Ramos (cell line): ENCODE measurements at regions not wholly inside any gene's neighbourhood (a gene's known extent, or its start where the extent isn't known, plus 50 kb on each side); places are given as distances from the start of the nearest gene placed in this dataset.

ENCODE experiments used
- in situ Hi-C: fragments of 300-500 bp; cut with MboI; formaldehyde crosslinking; loops from one replicate; pipeline ENCODE4 v1.14.3; 2022; ENCODE audit warnings: low sequenced_read_pairs; ENCODE audit not compliant: unreplicated experiment

DNA sequence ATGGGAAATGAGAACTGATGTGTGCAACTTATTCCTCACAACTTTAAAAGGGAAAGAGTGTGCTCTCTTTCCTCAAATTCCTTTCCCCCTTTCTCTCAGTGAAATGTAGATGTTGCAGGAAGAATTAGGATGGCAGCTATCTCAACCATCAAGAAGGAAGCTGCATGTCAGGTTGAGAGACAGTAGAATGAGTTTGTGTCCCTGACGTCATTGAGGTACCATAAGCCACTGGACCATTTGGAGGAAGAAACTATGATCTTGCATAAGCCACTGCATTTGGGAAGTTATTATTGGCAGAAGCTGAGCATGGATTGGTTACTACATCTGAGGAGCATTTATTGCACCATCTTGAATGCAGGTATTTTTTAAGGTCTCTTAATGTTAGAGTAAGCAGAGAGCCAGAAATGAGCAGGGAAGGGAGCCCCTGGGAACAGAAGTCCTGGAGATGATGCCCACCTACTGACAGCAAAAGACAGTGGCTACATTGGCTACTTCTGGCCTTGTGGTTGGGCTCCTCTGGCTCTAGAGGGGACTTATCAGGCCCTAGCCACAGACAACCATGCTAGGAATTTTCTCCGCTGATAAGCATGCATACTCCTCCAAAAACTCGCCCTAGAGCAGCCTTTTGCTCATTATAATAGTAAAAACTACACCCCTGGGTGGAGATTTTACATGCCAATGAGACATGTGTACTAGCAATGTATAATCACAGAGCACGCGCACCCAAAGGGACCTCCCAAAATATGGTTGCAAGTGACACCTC is 249.0 kb upstream of the SALL1 start:
- in situ Hi-C loops = no loop called here

DNA sequence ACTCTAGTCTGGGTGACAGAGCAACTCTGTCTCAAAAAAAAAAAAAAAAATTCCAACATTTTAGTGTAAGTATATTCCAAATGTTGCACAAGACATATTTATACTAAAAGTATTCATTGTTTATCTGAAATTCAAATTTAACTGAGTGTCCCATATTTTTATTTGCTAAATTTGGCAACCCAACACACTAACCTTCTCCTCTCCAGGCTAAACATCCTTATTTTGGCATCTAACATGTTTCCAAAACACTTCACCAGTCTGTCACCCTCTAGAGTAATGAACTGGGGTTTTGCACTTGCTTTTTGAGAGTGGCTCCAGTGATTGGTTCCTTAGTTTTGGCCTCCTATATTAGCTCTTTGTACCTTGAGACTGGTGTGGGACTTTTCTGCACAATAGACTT is 243.4 kb upstream of the SALL1 start:
- in situ Hi-C loops = no loop called here

DNA sequence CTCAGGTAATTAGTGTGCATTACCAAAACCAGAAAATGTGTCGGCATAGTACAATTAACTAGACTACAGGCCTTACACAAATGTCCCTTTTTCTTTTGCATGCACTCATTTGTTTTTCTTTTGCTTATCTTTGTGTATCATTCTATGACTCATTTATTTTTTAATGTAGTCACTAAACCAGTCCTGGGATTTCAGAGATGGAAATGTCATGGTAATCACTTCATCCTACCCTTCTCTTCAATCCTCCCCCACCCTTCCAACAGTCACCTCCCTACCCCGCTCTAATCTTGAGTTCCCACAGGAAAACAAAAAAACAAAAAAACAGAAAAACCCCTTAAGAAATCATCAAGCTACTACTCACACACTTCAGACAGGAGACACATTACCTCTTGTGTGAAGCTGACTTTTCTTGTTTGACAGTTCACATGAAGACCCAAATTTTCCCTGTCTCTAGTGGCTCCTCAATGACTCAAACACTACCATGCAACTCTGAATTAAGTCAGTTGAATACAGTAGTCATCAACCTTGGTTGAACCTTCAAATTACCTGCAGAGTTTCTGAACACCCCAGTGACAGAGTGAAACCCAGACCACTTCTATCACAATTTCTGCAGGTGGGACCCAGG is 242.4 kb upstream of the SALL1 start:
- in situ Hi-C loops = no loop called here

DNA sequence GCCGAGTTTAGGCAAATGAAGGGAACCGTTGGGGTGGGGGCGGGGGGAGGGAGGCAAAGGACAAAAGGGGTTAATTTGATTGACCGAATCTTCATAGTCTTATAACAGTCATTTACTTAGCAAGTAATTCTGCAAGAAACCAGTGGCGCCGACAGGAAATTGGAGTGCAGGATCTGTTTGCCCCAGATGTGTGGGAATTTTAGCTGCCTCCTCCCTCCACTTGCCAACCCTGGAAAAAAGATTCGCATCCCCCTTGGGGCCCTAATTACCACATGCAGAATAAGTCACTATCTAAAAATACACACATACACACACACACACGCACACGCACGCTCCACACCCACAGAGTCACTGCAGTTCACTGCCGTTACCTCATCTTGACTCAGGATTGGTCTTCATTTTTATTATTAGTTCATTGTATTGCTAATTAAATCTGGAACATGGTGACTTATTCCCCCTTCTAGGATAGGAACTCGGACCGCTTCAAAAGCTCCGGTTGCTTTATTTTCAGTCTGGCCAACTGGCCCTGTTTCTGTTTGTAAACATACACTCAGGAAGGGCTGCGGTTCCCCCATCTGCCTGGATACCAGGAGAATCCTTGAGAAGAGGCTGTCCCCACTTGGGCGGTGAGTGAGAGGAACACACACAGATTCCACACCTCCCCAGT is 241.6 kb upstream of the SALL1 start:
- in situ Hi-C loops = no loop called here

DNA sequence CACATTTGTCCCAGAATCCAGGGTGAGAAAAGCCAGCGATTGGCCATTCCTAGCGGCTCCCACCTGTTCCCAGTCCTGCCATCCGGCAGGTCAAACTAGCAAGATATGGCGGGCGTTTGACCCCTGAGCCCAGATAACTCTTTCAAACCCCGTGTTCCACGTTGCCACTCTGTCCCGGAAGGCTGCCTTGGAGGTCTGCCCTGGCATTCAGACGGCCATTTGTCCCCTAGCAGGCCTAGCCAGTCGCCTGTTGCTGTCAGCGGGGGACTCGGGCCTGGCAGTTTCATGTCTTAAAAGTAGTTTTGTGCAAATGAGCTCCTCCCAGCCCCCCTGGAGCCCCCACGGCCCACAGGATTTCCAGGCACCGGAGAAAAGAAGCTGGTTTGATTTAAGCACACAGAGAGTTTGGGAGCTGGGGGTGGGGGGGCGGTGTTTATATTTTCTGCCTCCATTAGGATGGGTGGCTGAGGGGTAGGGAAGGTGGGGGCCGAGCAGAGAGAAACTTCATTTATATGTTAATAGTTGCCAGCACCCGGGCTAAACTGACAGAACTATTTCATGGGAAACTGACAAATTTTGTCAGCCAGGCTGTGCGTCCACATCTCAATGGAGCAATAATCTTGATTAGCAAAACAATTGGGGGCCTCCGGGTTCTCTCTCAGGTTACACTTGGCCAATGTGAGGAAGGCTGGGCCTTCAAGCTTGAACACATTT is 240.9 kb upstream of the SALL1 start:
- in situ Hi-C loops = no loop called here

- in situ Hi-C loops = no loop called here
These were observed 239.8 kb upstream of the SALL1 start for GRCh38 chr16:51390877-51391276.

DNA sequence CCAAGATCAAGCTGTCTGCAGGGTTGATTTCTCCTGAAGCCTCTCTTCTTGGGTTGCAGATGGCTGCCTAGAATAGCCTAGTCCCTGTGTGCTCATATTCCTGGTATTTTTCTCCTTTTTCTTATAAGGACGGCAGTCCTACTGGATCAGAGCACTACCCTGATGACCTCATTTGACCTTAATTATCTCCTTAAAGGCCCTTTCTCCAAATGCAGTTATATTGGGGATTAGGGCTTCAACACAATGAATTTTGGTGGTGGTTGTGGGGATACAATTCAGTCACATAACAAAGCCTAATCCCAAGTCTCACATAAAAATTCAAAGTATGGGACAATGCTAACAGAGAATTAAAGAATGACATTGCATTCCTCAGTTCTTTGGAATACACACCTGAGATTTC is 238.8 kb upstream of the SALL1 start:
- in situ Hi-C loops = no loop called here

DNA sequence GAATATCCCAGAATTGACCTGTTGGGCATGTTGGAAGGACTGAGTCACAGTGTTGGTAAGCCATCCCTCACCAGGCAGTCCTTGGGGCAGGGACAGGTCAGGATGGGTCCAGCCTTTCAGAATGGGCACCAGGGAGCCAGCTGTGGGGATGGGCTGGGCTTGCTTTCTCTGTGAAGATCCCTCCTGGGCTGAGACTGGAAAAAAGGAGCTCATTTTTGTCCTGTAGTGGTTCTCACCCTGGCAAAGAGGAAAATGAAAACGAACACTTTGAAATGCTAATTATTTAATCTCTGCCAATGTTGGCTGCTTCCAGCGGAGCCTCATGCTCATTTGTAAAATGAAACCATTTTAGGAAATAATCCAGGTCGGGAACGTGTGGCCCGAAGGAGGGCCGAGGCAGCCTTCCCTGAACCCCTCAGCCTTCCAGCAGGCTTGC is 237.5 kb upstream of the SALL1 start:
- in situ Hi-C loops = no loop called here

GRCh38 chr16:51383909-51384308 is 232.8 kb upstream of the SALL1 start:
- in situ Hi-C loops = no loop called here

DNA sequence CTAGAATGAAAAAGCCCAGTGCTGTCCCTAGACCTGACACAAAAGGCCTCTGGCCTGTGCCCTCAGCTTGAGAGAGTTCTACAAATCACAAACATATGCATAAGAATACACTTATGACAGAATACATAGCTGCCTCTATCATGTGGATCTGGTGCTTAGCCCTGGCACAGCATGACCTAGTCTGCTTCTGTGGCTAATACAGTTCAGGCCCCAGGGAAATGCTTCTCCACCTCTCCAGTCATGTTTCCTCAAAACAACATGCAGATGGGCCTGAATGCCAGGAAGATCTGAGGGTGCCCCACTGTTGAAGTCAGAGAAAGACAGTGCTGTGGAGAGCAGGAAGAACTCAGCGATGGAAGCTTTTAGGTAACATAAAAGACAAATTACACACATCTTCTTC is 231.9 kb upstream of the SALL1 start:
- in situ Hi-C loops = no loop called here

- in situ Hi-C loops = no loop called here
These were observed 231.1 kb upstream of the SALL1 start for GRCh38 chr16:51382211-51382610.

DNA sequence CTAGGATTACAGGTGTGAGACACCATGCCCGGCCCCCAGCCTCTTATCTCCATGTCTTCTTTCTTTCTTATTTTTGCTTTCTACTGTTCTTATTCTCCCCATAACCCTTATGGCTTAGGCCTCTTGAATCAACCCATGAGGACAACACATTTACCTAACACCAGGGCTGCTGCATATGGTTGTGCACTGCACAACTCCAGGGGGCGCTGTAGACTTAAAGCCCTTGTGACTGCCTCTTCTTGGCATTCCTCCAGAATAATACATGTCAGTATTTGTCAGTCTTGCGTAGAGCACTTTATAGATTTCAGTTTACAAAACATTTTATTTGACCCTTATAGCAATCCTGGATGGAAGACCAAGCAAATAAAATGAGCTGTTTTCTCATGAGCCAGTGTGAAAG is 225.0 kb upstream of the SALL1 start:
- in situ Hi-C loops = no loop called here

GRCh38 chr16:51374790-51375189 is 223.7 kb upstream of the SALL1 start:
- in situ Hi-C loops = no loop called here

DNA sequence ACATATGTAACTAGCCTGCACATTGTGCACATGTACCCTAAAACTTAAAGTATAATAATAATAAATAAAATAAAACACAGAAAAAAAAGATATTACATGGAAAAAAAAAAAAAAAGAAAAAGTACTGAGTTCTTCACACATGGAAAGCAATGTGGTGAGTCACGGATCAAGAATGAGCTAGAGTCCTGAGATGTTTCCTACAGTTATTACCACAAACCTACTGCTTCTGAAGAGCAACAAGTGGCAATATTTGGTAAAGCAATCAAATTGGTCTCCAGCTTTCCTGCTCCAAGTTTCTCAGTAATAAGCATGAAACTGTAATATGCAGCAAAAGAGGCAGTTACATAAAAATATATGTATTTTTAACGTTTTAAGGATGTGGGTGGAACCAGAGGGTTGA is 223.3 kb upstream of the SALL1 start:
- in situ Hi-C loops = no loop called here

DNA sequence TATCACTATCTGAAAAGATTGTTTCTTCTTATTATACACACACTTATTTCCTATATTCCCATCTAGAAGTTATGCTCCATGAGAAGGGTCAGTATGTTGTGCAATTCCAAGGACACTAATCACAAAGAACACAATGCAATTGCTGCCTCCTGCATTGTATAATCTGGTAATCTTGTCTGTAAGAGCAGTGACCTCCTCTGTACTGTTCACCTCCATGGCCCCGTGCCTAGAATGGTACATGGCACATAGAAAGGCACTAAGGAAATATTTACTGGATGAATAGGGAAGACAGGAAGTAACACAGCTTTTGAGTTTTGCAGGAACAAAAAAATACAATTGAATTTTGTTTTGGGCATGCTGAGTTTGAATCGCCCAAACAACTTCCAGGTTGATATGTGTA is 214.6 kb upstream of the SALL1 start:
- in situ Hi-C loops = no loop called here

- in situ Hi-C loops = no loop called here
These were observed 208.3 kb upstream of the SALL1 start for GRCh38 chr16:51359141-51359955.

- in situ Hi-C loops = no loop called here
These were observed 206.8 kb upstream of the SALL1 start for GRCh38 chr16:51357839-51358238.

DNA sequence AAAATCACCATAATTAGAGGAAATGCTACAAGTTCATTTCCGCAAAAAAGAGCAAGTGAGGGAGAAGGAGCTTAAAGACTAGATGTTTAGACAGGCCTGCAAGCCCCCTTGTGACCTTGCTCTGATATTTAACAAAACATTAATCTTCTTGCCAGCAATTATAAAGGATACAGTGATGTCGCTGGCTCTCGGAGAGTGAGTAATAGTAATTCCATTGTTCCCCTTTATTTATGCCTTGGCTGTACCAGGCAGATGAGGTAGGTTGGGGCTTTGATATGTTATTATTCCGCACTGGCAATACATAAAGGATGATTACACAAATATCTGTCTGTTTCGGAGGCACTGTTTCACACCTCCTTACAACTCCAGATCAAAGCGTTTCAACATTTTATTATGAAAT is 204.8 kb upstream of the SALL1 start:
- in situ Hi-C loops = no loop called here

- in situ Hi-C loops = no loop called here
These were observed 204.1 kb upstream of the SALL1 start for GRCh38 chr16:51355195-51355594.

DNA sequence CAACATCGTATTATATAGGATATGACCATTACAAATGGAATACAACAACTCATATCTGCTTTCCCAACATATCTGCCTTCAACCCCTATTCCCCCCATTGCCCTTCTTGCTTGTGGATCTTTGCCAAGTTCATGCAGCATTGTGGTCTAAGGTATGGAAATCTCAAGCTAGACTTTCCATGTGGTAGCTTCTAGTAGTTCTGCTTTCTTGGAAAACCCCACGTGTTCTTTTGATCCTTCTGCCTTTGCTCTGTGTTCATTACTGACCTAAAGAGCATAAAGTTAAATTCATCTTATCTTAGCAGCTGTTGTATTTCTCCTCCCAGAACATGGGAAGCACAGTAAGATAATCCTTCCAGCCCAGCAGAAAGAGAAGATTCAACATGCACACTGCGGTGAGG is 202.0 kb upstream of the SALL1 start:
- in situ Hi-C loops = no loop called here
